Activated CD4-positive, alpha-beta T cell treated with anti-CD3 and anti-CD28 coated beads, Interleukin-2, Interleukin-6, amounts not matched to agents 100 ng/mL and 50 ng/mL, durations not matched to agents 16 hours and 8 hours (primary cell): ENCODE measurements at regions not wholly inside any gene's neighbourhood (a gene's known extent, or its start where the extent isn't known, plus 50 kb on each side); places are given as distances from the start of the nearest gene placed in this dataset.

ENCODE experiments used
- DNase-seq: peaks from one replicate; pipeline ENCODE4 v3.0.0-alpha.2; 2020

GRCh38 chr14:44701563-44702263 is 194.6 kb upstream of the FSCB start:
- DNase-seq = no peak

DNA sequence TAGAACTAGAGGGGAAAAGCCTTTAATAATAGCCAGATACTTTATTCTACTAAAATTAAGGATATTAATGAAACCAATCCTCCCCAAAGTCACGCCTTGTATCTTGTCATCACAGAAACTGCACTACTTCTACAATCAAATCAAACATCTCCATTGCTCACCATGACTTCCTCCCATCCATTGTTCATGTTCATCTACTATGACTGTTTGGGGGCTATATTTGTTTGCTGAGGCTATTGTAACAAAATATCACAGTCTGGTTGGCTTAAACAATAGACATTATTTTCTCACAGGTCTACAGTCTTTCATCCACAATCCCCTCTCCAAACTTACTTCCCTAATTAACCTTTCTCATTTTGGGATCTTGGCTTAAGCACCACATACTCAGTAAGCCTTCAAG is 193.6 kb upstream of the FSCB start:
- no peak for DNase-seq

GRCh38 chr14:44700184-44700583 is 193.1 kb upstream of the FSCB start:
- DNase-seq = no peak

GRCh38 chr14:44699391-44699790 is 192.3 kb upstream of the FSCB start:
- no peak for DNase-seq

GRCh38 chr14:44669496-44669895 is 162.4 kb upstream of the FSCB start:
- no peak for DNase-seq

GRCh38 chr14:44663136-44663535 is 156.1 kb upstream of the FSCB start:
- no peak for DNase-seq

DNA sequence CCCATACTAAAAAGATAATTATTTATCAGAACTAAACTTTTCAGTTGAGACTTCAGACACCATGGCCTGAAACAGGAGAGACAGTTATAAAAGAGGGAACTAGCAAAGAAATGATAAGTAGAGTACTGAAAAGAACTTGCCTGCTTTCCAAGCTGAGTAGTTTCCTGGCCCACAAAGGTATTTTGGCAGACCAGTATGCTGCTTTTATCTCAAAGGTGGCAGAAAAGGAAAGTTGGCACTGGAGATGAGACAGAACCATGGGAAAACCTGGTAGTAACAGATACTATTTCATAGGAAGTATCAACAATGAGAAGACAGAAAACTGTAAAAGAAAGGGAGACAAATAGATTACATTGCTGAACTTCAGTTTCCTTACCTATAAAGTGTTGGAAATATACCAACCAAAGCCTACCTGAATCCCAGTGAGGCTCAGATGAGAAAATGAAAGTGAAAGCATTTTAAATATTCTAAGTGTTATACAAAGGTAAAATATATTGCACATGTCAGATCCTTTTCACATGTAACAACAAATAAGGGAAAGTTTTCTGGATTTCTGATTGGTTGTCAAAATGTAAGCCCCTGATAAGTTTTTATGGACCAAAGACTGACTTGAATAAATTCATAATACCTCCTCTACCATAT is 155.3 kb upstream of the FSCB start:
- no peak for DNase-seq

DNA sequence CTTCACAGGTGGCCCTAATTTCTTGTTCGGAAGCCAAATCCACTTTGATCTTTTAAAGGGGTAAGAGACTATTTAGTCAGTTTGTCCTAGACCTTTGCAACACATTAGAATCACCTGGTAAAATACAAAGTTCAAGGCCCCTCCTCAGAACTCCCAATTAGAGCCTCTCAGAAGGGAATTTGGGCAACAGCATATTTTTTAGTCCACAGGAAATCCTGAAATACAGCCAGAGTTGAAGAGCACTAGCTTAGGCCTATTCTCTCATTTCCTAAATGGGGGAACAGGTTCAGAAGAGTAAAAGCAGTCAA is 151.3 kb upstream of the FSCB start:
- no peak for DNase-seq

DNA sequence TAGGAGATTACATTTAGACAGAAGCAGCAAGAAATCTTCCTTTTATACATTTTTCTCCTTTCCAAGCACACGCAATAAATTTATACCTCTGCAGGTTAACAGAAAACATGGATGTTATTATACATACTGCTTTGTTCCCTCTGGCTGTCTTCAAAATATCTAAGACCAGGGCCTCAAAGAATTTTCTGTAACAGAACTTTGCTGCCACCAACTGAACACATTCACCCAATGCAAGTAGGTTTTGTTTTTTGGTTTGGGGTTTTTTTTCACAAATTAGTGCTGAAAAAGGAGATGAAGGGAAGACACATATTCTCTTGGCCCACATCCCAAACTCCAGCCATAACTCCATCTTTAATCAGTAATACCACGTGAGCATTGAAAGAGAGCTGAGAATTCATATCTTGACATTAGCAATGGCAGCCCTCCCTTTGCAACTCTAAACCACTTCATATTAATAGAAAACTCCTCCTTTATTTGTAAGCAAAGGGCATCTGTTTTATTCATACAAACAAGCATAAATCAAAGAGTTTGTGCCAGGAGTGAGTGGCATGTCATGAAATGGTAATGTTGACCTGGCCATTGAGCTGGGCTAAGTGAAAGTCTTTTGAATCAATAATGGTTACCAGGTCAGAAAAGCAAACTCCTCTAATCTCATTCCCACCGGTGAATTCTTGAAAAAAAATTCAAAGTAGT is 150.8 kb upstream of the FSCB start:
- no peak for DNase-seq

DNA sequence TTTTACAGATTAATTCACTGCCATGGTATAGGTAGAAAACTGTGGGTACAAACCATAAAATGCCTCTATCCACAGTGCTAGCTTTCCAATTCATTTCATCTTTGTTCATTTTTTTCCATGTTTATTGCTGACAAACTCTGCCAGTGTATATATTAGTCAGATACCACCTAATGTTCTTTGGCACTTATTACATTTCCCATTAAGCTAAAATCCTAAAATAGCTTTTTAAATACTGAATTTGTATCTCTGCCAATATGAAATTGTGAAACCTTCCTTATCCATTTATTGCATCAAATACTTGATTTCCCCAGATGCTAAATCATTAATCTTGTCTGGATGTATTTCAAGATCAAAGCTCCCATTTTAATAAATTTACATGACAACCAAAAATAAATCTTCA is 150.1 kb upstream of the FSCB start:
- DNase-seq = no peak

GRCh38 chr14:44654591-44654990 is 147.5 kb upstream of the FSCB start:
- no peak for DNase-seq

DNA sequence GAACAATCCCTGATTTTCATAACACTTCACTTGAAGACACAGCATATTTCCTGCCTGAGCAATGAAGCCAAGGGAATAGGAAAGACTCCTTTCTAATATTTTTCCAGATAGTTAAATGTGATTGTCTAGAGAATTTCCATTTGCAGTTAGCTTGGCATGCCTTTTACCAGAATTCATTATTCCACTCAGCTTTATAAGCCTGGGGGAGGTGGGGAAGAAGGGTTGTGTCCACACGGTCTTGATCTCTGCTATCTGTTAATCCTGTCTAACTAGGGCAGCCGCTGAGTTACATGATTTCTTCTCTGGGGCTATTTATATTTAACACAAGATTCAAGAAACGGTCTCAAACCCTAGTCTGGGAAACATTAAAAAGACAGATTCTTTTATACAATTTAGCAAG is 146.6 kb upstream of the FSCB start:
- DNase-seq = no peak

GRCh38 chr14:44652640-44653039 is 145.6 kb upstream of the FSCB start:
- no peak for DNase-seq

DNA sequence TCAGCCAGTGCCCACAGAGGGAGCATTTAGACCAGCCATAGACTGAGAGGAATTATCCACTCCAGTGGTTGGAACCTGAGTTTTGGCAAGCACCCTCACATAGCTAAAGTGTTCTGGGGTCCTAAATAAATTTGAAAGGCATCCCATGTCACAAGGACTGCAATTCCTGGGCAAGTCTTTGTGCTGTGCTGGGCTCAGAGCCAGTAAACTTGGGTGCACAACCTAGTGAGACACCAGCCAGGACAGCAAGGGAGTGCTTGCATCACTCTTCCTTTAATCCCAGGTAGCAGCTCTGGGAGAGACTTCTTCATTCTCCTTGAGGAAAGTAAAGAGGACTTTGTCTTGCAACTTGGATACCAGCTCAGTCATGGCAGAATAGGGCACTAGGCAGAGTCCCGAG is 142.0 kb upstream of the FSCB start:
- no peak for DNase-seq

- no peak for DNase-seq
Observed at GRCh38 chr14:44640416-44640815, 133.3 kb upstream of the FSCB start.

- DNase-seq = no peak
Observed at GRCh38 chr14:44639781-44640385, 132.8 kb upstream of the FSCB start.

DNA sequence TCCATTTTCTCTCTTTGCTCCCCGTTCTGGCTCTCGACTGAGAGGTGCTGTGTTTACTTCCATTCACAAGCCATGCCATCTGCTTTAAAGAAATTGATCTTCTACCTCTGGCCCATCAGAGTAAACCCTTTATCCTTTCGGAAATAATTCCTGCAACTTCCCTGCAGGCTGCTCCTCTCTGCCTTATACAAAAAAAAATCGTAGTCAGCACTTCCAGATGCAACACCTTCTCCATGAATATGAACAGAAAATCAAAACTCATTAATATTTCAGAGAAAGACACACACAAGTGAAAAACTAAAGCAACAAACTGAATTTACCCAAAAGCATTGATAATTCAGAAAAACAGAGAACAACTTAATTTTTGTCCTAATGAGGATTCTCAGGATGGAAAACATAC is 127.6 kb upstream of the FSCB start:
- DNase-seq = no peak

- no peak for DNase-seq
Observed at GRCh38 chr14:44626423-44626822, 119.3 kb upstream of the FSCB start.

DNA sequence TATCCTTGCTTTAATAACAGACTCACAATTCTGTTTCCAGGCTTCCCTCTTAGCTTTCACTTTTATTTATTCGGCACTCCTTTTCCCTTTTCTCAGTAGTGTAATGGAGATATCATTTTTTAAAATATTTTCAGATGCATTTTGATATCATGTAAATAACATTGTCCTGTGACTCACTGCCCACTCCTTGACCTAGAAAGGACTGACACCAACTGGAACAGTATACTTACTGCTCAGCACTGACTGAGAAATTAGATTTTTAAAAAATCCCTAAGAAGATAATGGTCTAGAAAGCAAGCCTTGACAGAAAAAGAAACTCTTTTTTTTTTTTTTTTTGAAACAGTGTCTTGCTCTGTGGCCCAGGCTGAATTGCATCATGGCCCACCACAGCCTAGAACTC is 118.0 kb upstream of the FSCB start:
- DNase-seq = no peak

DNA sequence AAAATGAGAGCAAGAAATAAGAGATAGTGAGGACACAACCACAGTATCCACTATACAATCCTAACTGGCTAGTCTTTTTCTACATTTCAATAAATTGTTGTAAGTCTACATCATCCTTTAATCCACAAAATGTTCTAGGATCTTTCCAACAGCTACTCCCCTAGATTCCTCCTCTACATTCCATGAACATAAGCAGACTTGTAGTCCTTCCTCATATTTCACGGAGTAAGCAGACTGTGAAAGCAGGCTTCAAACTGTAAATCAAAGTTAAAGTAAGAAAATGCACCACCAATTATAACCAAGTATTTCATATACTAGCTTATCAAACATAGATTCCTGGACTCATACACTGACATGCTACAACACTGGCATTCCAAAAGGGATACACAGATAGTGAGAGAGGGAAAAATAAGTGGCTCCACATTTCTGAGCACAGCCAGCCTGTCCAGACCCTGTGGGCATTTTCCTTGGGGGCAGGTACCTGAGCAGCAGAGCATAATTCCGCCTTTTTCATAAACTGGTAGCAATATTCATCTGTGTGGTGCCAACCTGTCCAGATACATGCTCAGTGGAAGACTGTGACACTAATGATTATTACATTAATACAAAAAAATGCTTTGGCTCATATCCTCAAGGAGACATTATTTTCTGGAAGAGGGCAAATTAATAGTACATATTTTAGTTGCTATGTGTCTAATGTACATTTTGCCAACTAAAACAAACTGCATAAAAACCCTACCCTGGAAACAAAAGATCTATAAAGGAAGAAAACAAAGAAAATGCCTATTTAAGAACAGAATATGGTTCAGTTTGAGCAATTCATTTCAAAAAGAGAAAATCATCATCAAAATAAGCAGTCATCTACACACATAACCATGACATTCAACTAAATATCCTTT is 113.3 kb upstream of the FSCB start:
- DNase-seq = no peak

DNA sequence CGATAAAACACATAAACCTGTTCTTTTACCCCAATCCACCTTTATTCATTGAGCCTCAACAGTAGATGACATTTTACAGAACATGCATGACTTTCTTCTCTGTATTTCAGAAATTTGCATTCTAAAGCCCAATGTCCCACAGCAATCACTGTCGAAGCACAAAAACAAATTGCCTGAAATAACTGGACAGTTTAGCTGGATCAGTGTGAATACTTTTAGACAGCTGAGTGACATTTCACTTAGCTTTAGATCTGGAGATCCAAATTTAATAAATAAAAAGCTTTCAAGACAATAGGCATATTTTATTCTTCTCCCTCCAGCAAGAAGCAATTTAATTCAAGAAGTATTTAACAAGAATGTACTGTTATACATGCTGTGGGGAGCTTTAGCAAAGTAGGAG is 109.1 kb upstream of the FSCB start:
- no peak for DNase-seq

- DNase-seq = no peak
Observed at GRCh38 chr14:44613061-44613712, 106.1 kb upstream of the FSCB start.

DNA sequence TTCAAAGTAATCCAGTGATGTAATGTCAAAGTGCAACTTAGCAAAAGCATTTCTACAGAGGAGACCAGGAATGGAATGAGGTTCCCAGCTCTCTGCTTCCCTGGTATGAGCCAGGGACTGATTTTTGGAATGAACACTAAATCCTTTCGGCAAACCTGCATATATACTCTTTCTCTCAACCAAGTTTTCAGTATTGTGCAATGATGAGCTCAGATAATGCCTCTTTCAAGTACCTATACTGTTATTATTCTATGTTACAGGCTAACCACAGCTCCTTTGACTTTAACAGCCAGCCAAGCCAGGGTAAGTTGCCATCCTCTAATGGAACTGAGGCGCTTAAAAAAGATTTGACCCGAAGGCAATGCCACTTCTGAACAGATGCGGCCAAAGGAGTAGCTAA is 104.9 kb upstream of the FSCB start:
- DNase-seq = no peak
